MCF 10A (cell line): ENCODE measurements at regions not wholly inside any gene's neighbourhood (a gene's known extent, or its start where the extent isn't known, plus 50 kb on each side); places are given as distances from the start of the nearest gene placed in this dataset.
"Not testable (repeated sequence)": the region's sequence is repeated elsewhere in the genome, so short reads cannot be mapped to it uniquely, and the experiment has no call there.

Source experiments
- BruUV-seq: library from RNA; stranded (reverse); fragments of 400-500 nt; replicated peaks from 2 replicates; lab custom pipeline; 2021; lab: Mats Ljungman, UMichigan
- CTCF ChIA-PET: fragments of 300-600 bp; sonication (Branson Sonifier 250); formaldehyde crosslinking; extraction: SDS; loops from one replicate; lab custom pipeline; 2021; ENCODE audit warnings: antibody characterized with exemption, inconsistent platforms; lab: Yijun Ruan, JAX
- POLR2A ChIA-PET: fragments of 300-600, 350-650 bp; sonication (Branson Sonifier 250); formaldehyde crosslinking; extraction: SDS; loops from one replicate; lab custom pipeline; 2020; ENCODE audit warnings: antibody characterized with exemption, inconsistent platforms; lab: Yijun Ruan, JAX
- DNase-seq: peaks from one replicate; pipeline ENCODE4 v3.0.0-alpha.2; 2018; ENCODE audit not compliant: unreplicated experiment
- H3K27ac Mint-ChIP-seq: one replicate; pipeline ENCODE4 v1.8.0; 2022; ENCODE audit warnings: mild to moderate bottlenecking, low read depth, mixed read lengths; ENCODE audit not compliant: unreplicated experiment
- H3K27me3 Mint-ChIP-seq: one replicate; pipeline ENCODE4 v1.8.0; 2022; ENCODE audit warnings: mixed read lengths; ENCODE audit not compliant: insufficient read depth, unreplicated experiment
- H3K36me3 Mint-ChIP-seq: one replicate; pipeline ENCODE4 v1.8.0; 2022; ENCODE audit warnings: mild to moderate bottlenecking, moderate library complexity, mixed read lengths; ENCODE audit not compliant: insufficient read depth, unreplicated experiment
- H3K4me1 Mint-ChIP-seq: one replicate; pipeline ENCODE4 v1.8.0; 2022; ENCODE audit warnings: mixed read lengths; ENCODE audit not compliant: insufficient read depth, unreplicated experiment
- H3K4me3 Mint-ChIP-seq: one replicate; pipeline ENCODE4 v1.8.0; 2022; ENCODE audit warnings: mild to moderate bottlenecking, moderate library complexity, mixed read lengths; ENCODE audit not compliant: unreplicated experiment
- H3K9me3 Mint-ChIP-seq: one replicate; pipeline ENCODE4 v1.8.0; 2022; ENCODE audit warnings: mixed read lengths; ENCODE audit not compliant: unreplicated experiment
- intact Hi-C: fragments of 100-400 bp; cut with micrococcal nuclease; formaldehyde crosslinking; loops from 2 replicates; pipeline ENCODE4 v1.14.1; 2022
- TF ChIP-seq, protein P1 (sequence below): fragments of 200-600 bp; IDR thresholded peaks from one replicate; pipeline ENCODE4 v1.8.0; 2022; ENCODE audit warnings: antibody characterized with exemption, mild to moderate bottlenecking; ENCODE audit not compliant: unreplicated experiment

DNA sequence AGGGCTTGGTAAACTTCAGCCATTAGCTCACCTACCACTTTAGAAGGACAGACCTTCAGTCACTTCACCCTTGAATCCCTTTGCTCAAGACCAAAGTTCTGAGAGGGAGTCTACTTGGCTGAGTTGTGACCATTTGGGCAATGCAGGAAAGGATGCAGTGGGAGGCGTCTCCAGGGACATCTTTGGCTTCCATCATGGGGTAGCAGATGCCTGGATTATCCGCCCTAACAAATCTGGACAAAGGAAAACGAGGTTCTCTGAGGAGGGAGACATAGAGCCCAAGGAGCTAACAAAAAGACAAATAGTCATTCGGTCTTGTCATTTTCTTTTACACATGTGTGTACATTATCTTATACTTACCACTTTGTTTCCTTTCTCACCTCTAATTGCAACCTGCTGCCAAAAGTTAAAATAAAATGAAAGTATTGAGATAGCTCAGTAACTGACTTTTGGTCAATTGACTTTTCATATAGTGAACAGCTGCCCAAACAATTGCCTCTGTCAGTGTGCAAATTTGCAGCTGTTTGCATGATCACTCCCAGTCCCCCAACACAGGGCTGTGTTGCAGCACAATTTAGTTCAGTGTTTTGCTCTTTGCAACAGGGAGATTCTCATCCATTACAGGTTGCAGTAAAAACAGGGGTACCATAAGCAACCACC is 108.9 kb upstream of the EEF2KMT start:
- DNase-seq: no peak
- H3K4me3 Mint-ChIP-seq: no peak overlapping the region
- no TSS peak for BruUV-seq
- ChIA-PET POLR2A (interaction anchor here (0.5 kb wide), 1 partner anchor 305 kb away, joined by 3 read pairs; no protein-coding TSS in a partner anchor), CTCF (no interaction called here)
- no peaks in the 10 kb centered on the region for H3K27me3 Mint-ChIP-seq
- TF ChIP-seq, protein P1, sequence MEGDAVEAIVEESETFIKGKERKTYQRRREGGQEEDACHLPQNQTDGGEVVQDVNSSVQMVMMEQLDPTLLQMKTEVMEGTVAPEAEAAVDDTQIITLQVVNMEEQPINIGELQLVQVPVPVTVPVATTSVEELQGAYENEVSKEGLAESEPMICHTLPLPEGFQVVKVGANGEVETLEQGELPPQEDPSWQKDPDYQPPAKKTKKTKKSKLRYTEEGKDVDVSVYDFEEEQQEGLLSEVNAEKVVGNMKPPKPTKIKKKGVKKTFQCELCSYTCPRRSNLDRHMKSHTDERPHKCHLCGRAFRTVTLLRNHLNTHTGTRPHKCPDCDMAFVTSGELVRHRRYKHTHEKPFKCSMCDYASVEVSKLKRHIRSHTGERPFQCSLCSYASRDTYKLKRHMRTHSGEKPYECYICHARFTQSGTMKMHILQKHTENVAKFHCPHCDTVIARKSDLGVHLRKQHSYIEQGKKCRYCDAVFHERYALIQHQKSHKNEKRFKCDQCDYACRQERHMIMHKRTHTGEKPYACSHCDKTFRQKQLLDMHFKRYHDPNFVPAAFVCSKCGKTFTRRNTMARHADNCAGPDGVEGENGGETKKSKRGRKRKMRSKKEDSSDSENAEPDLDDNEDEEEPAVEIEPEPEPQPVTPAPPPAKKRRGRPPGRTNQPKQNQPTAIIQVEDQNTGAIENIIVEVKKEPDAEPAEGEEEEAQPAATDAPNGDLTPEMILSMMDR: no peak
- no peaks in the 10 kb centered on the region for H3K4me1 Mint-ChIP-seq
- H3K27ac Mint-ChIP-seq: no peak overlapping the region
- no peaks in the 10 kb centered on the region for H3K36me3 Mint-ChIP-seq
- peaks cover 28% of the 10 kb centered on the region for H3K9me3 Mint-ChIP-seq
- intact Hi-C loops: no loop called here

DNA sequence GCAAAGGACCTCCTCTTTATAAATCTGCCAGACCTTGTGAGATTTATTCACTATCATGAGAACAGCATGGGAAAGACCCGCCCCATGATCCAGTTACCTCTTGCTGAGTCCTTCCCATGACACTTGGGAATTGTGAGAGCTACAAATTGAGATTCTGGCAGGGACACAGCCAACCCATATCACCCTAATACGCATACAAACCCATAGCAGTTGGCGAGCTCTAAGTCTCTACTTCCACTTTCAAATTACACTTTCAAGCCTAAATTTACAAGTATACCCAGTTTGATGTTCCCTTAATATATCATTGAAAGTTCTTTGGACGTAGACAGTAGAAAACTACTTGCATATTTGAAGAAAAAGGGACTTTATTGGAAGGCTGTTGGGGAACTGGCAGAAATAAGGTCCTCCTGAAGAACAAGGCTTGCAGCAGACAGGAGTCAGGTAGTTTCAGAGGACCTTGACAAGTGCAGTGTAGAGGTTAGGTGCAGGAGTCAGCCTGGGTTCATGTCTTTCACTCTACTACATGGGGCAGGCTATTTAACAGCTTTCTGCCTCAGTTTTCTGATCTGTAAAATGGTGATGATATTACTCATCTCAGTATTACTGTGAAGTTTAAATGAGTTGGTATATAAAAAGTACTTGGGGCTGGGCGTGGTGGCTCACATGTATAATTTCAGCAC is 107.9 kb upstream of the EEF2KMT start:
- intact Hi-C loops: no loop called here
- Mint-ChIP-seq H3K4me1 (no peaks in the 10 kb centered on the region), H3K27ac (no peak overlapping the region), H3K27me3 (no peaks in the 10 kb centered on the region), H3K4me3 (no peak overlapping the region), H3K9me3 (peaks cover 27% of the 10 kb centered on the region), H3K36me3 (no peaks in the 10 kb centered on the region)
- CTCF ChIA-PET: no interaction called here
- BruUV-seq: no TSS peak
- POLR2A ChIA-PET: no interaction called here
- no peak for DNase-seq
- TF ChIP-seq, protein P1: no peak

GRCh38 chr16:5203675-5204074 is 106.1 kb upstream of the EEF2KMT start:
- intact Hi-C loops, H3K4me1 Mint-ChIP-seq, H3K4me3 Mint-ChIP-seq, H3K36me3 Mint-ChIP-seq, CTCF ChIA-PET, H3K27me3 Mint-ChIP-seq, BruUV-seq, DNase-seq, H3K27ac Mint-ChIP-seq, POLR2A ChIA-PET: not testable (repeated sequence)
- peaks cover 20% of the 10 kb centered on the region for H3K9me3 Mint-ChIP-seq

DNA sequence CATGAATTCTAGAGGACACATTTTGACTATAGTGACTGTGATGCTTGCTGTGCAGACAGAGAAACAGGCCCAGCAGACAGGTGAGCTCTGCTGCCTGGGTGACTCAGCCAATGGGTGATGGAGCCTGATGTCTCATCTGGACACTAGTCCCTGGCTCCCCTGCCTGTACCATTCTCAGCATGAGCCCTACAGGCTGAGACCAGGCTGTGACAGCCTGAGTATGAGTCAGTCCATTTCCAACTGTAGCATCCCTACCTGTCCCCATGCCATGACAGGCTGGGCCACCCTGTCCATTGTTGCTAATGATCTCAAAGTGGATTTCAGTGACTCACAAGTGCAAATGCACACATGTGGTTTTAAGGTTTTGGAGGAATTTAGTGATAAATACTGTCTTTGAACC is 102.5 kb upstream of the EEF2KMT start:
- H3K4me3 Mint-ChIP-seq: no peak overlapping the region
- no TSS peak for BruUV-seq
- POLR2A ChIA-PET: no interaction called here
- peaks cover 22% of the 10 kb centered on the region for H3K9me3 Mint-ChIP-seq
- intact Hi-C loops: no loop called here
- DNase-seq: no peak
- TF ChIP-seq, protein P1: no peak
- CTCF ChIA-PET: no interaction called here
- H3K36me3 Mint-ChIP-seq: no peaks in the 10 kb centered on the region
- no peaks in the 10 kb centered on the region for H3K27me3 Mint-ChIP-seq
- no peaks in the 10 kb centered on the region for H3K4me1 Mint-ChIP-seq
- no peak overlapping the region for H3K27ac Mint-ChIP-seq
